ENCODE measurements at regions not wholly inside any gene's neighbourhood (a gene's known extent, or its start where the extent isn't known, plus 50 kb on each side); places are given as distances from the start of the nearest gene placed in this dataset.

DNA sequence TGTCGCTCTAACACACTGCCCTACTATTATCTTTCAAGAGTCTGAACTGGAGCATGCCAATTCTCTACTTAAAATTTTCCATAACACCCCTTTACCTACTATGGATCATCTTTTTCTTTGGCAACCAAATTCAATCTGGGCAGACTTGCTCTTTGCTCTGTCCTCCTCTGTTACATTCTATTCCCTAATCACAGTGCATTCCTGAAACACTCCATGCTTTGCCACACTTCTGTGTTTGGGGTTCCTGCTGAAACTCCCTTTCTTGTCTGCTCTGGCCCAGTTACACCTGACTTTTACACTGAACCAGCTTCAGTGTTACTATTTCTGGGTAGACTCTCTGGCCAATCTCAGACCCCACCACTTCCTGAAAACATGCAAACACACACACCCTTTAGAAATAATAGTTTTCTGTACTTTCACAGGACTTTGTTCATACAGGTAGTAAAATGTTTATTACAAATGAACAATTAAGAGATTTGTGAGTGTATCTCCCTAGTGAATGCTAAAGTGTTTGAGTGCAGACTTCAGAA is 119.9 kb upstream of the DCC start:
- Histone ChIP-seq H3K4me2 (no peak overlapping the region), H3K9ac (no peak overlapping the region), H3K36me3 (no peaks in the 10 kb centered on the region), H3K4me3 (no peak overlapping the region), H3K27me3 (no peaks in the 10 kb centered on the region), H3K79me2 (ENCODE audit: low read depth) (no peaks in the 10 kb centered on the region), H3K4me1 (peaks cover 14% of the 10 kb centered on the region), H3K27ac (no peak overlapping the region), H3K9me3 (ENCODE audit: low read depth) (no peaks in the 10 kb centered on the region), H2AFZ (replicated peaks) (no peak overlapping the region), H3F3A (ENCODE audit: low read depth) (no peaks in the 10 kb centered on the region), H4K20me1 (ENCODE audit: low read depth) (no peaks in the 10 kb centered on the region)
- H3K4me3 Mint-ChIP-seq: no peak overlapping the region
- no peak overlapping the region for H3K27ac Mint-ChIP-seq
- peaks cover 10% of the 10 kb centered on the region for H3K4me1 Mint-ChIP-seq
- no peak for DNase-seq (ENCODE audit: low spot score)
- H3K9me3 Mint-ChIP-seq: no peaks in the 10 kb centered on the region
- peaks cover 4% of the 10 kb centered on the region for H3K27me3 Mint-ChIP-seq (ENCODE audit: insufficient read depth, low read depth)
- no peaks in the 10 kb centered on the region for H3K36me3 Mint-ChIP-seq
- TF ChIP-seq EZH2phosphoT487 (IDR thresholded peaks at IDR 0.05) (no peak), EZH2 (IDR thresholded peaks at IDR 0.05) (no peak)
- TF ChIP-seq, protein P1, sequence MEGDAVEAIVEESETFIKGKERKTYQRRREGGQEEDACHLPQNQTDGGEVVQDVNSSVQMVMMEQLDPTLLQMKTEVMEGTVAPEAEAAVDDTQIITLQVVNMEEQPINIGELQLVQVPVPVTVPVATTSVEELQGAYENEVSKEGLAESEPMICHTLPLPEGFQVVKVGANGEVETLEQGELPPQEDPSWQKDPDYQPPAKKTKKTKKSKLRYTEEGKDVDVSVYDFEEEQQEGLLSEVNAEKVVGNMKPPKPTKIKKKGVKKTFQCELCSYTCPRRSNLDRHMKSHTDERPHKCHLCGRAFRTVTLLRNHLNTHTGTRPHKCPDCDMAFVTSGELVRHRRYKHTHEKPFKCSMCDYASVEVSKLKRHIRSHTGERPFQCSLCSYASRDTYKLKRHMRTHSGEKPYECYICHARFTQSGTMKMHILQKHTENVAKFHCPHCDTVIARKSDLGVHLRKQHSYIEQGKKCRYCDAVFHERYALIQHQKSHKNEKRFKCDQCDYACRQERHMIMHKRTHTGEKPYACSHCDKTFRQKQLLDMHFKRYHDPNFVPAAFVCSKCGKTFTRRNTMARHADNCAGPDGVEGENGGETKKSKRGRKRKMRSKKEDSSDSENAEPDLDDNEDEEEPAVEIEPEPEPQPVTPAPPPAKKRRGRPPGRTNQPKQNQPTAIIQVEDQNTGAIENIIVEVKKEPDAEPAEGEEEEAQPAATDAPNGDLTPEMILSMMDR (IDR thresholded peaks at IDR 0.05): no peak

DNA sequence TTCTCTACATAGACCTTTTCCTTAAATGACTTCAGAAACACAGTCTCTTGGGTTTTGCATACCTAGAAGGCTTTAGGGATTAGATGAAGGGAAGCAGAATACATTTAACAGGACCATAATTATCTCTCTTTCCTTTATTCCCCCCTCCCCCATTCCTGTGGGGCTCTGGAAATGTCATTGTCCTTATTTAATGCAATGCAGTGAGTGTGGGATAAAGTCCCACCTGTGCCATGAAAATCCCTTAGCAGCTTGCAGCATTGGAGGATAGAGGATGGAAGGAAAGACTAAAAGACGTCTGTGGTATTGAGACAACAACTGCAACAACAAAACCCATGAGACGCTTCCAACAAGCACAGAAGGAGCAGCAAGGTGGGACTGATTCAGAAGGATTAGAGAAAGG is 117.8 kb upstream of the DCC start:
- no peak overlapping the region for H3K4me3 ChIP-seq
- Mint-ChIP-seq H3K36me3 (no peaks in the 10 kb centered on the region), H3K4me1 (peaks cover 15% of the 10 kb centered on the region), H3K27me3 (ENCODE audit: insufficient read depth, low read depth) (peaks cover 4% of the 10 kb centered on the region), H3K9me3 (no peaks in the 10 kb centered on the region), H3K27ac (no peak overlapping the region), H3K4me3 (no peak overlapping the region)
- no peak overlapping the region for H2AFZ ChIP-seq (replicated peaks)
- H3K9me3 ChIP-seq (ENCODE audit: low read depth): no peaks in the 10 kb centered on the region
- no peak for TF ChIP-seq EZH2phosphoT487 (IDR thresholded peaks at IDR 0.05)
- TF ChIP-seq, protein P1 (IDR thresholded peaks at IDR 0.05): no peak
- TF ChIP-seq EZH2 (IDR thresholded peaks at IDR 0.05): no peak
- H3K36me3 ChIP-seq: no peaks in the 10 kb centered on the region
- no peaks in the 10 kb centered on the region for H3F3A ChIP-seq (ENCODE audit: low read depth)
- H3K27me3 ChIP-seq: no peaks in the 10 kb centered on the region
- no peak overlapping the region for H3K27ac ChIP-seq
- H3K9ac ChIP-seq: no peak overlapping the region
- H3K79me2 ChIP-seq (ENCODE audit: low read depth): no peaks in the 10 kb centered on the region
- H3K4me1 ChIP-seq: peaks cover 14% of the 10 kb centered on the region
- peak overlapping the region; percentile 42 for H3K4me2 ChIP-seq
- H4K20me1 ChIP-seq (ENCODE audit: low read depth): no peaks in the 10 kb centered on the region
- DNase-seq (ENCODE audit: low spot score): peak; percentile 27

DNA sequence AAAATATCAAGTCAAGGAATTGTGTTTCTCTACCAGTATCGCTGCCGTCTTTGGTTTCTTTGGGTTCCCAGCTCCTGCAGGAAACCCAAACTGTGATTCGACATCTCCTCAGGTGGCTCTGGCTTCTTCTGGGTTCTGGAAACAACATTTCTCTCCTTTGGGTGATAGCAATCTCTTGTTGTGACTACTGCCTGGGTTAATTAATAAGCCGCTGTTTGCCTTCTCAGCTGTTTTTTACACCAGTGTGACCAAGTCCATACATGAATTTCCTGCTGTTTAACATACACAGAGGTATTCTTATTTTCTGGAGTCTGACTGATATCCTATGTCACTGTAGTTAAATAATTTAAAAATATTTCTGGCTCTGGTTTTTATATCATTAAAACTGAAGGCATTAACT is 112.5 kb upstream of the DCC start:
- no peak overlapping the region for H3K4me3 Mint-ChIP-seq
- peaks cover 6% of the 10 kb centered on the region for H3K9me3 Mint-ChIP-seq
- H3K36me3 ChIP-seq: no peaks in the 10 kb centered on the region
- H3K27me3 ChIP-seq: no peaks in the 10 kb centered on the region
- no peak overlapping the region for H3K27ac Mint-ChIP-seq
- H3K9me3 ChIP-seq (ENCODE audit: low read depth): no peaks in the 10 kb centered on the region
- H3K4me3 ChIP-seq: no peak overlapping the region
- H2AFZ ChIP-seq (replicated peaks): no peak overlapping the region
- no peak overlapping the region for H3K9ac ChIP-seq
- H3K36me3 Mint-ChIP-seq: no peaks in the 10 kb centered on the region
- DNase-seq (ENCODE audit: low spot score): no peak
- peaks cover 14% of the 10 kb centered on the region for H3K4me1 Mint-ChIP-seq
- peaks cover 20% of the 10 kb centered on the region for H3K4me1 ChIP-seq
- H3F3A ChIP-seq (ENCODE audit: low read depth): no peaks in the 10 kb centered on the region
- no peak overlapping the region for H3K27ac ChIP-seq
- H3K79me2 ChIP-seq (ENCODE audit: low read depth): no peaks in the 10 kb centered on the region
- TF ChIP-seq, protein P1 (IDR thresholded peaks at IDR 0.05): no peak
- TF ChIP-seq EZH2 (IDR thresholded peaks at IDR 0.05): no peak
- no peak for TF ChIP-seq EZH2phosphoT487 (IDR thresholded peaks at IDR 0.05)
- H4K20me1 ChIP-seq (ENCODE audit: low read depth): no peaks in the 10 kb centered on the region
- no peaks in the 10 kb centered on the region for H3K27me3 Mint-ChIP-seq (ENCODE audit: insufficient read depth, low read depth)
- H3K4me2 ChIP-seq: no peak overlapping the region

All from neural progenitor cell (in vitro differentiated cells).